IPS-18a (cell line): ENCODE measurements at regions not wholly inside any gene's neighbourhood (a gene's known extent, or its start where the extent isn't known, plus 50 kb on each side); places are given as distances from the start of the nearest gene placed in this dataset.
"Not testable (repeated sequence)": the region's sequence is repeated elsewhere in the genome, so short reads cannot be mapped to it uniquely, and the experiment has no call there.

Experiments
- H3K27ac ChIP-seq: one replicate; pipeline ENCODE4 v1.5.1; 2013; ENCODE audit warnings: low read length
- H3K27me3 ChIP-seq: one replicate; pipeline ENCODE4 v1.6.1; 2013; ENCODE audit warnings: mild to moderate bottlenecking, low read length; ENCODE audit not compliant: control insufficient read depth, insufficient read depth
- H3K36me3 ChIP-seq: one replicate; pipeline ENCODE4 v1.6.1; 2013; ENCODE audit warnings: low read depth, low read length; ENCODE audit not compliant: control insufficient read depth
- H3K4me1 ChIP-seq: one replicate; pipeline ENCODE4 v1.6.1; 2013; ENCODE audit warnings: low read depth, low read length; ENCODE audit not compliant: control insufficient read depth
- H3K4me3 ChIP-seq: one replicate; pipeline ENCODE4 v1.5.1; 2013; ENCODE audit warnings: low read length
- H3K9ac ChIP-seq: one replicate; pipeline ENCODE4 v1.6.1; 2013; ENCODE audit warnings: mild to moderate bottlenecking, low read length, moderate library complexity
- H3K9me3 ChIP-seq: one replicate; pipeline ENCODE4 v1.6.1; 2013; ENCODE audit warnings: low read depth, low read length; ENCODE audit not compliant: control insufficient read depth

GRCh38 chr1:38776466-38777065, 83.0 kb downstream of the RRAGC start:
- Histone ChIP-seq H3K9ac (no peak overlapping the region), H3K27me3 (no peaks in the 10 kb centered on the region), H3K36me3 (no peaks in the 10 kb centered on the region), H3K27ac (no peak overlapping the region), H3K9me3 (no peaks in the 10 kb centered on the region), H3K4me3 (no peak overlapping the region), H3K4me1 (no peaks in the 10 kb centered on the region)

DNA sequence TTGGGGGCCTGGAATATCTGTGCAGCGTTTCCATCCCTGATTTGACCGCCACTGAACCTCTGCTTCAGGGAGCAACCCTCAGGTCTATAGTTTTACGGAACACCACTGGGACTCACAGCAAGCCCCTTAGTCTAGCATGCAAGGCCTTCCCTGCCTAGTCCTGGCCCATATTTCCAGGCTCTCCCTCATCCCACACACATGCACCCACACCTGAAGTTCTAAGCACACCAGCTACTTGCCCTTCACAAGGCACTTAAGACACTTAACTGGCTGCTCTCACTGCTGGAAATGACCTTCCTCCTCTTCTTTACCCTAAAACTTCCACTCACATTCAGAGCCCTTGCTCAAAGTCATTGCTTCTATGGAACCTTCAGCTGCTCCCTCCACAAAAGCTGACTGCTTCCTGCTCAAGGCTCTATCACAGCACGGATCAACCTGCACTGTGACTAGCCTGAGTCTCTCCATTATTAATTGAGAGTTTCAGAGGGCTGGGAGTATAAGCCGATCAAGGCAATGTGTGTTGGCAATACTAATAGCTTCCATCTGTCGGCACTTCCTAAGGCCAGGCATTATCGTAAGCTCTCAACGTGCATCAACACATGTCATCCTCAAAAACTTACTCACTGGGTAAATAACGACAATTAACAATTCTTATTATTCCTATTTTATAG, 84.3 kb downstream of the RRAGC start:
- Histone ChIP-seq H3K4me1 (no peaks in the 10 kb centered on the region), H3K9me3 (no peaks in the 10 kb centered on the region), H3K27me3 (no peaks in the 10 kb centered on the region), H3K9ac (no peak overlapping the region), H3K4me3 (no peak overlapping the region), H3K27ac (no peak overlapping the region), H3K36me3 (no peaks in the 10 kb centered on the region)

- Histone ChIP-seq H3K27me3 (no peaks in the 10 kb centered on the region), H3K4me1 (no peaks in the 10 kb centered on the region), H3K36me3 (no peaks in the 10 kb centered on the region), H3K27ac (no peak overlapping the region), H3K9ac (no peak overlapping the region), H3K4me3 (no peak overlapping the region), H3K9me3 (no peaks in the 10 kb centered on the region)
Measured at GRCh38 chr1:38773483-38773882, 86.1 kb downstream of the RRAGC start.

DNA sequence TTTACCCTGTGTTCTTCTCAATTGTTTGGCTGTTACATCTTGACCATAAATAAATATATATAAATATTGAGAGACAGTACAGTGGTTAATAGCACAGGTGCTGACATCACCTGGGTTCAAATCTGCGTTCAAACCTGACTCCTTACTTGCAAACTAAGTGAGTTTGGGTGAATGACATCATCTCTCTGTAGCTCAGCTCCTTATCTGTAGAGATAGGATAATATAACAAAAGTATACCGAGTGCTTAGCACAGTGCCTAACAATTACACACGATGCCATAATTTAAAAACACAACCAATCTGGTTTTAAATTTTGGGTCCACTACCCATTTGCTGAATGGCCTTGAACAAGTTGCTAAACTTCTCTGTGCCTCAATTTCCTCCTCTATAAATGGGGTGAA, 86.6 kb downstream of the RRAGC start:
- no peak overlapping the region for H3K27ac ChIP-seq
- H3K4me1 ChIP-seq, result no peaks in the 10 kb centered on the region
- H3K9ac ChIP-seq, result no peak overlapping the region
- no peaks in the 10 kb centered on the region for H3K36me3 ChIP-seq
- no peaks in the 10 kb centered on the region for H3K9me3 ChIP-seq
- H3K4me3 ChIP-seq, result no peak overlapping the region
- no peaks in the 10 kb centered on the region for H3K27me3 ChIP-seq

DNA sequence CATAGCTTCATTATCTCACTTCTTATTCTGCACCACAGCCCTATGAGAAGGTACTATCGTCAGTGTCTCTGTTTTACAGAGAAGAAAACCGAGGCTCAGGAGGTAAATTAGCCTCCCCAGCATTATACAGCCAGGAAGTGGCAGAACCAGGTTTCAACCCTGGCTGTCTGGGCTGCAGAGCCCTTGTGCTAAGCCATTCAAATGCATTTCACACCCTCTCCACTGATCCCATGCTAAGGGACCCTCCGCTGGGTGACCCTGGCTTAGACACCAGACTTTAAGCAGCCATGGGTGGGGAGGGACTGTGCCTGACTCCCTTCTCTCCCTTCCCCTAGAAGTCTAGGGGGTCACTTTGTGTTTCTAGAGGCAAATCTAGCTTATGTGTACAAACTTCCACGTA, 87.5 kb downstream of the RRAGC start:
- Histone ChIP-seq H3K9ac (no peak overlapping the region), H3K27ac (no peak overlapping the region), H3K9me3 (no peaks in the 10 kb centered on the region), H3K4me1 (no peaks in the 10 kb centered on the region), H3K27me3 (no peaks in the 10 kb centered on the region), H3K36me3 (no peaks in the 10 kb centered on the region), H3K4me3 (no peak overlapping the region)

DNA sequence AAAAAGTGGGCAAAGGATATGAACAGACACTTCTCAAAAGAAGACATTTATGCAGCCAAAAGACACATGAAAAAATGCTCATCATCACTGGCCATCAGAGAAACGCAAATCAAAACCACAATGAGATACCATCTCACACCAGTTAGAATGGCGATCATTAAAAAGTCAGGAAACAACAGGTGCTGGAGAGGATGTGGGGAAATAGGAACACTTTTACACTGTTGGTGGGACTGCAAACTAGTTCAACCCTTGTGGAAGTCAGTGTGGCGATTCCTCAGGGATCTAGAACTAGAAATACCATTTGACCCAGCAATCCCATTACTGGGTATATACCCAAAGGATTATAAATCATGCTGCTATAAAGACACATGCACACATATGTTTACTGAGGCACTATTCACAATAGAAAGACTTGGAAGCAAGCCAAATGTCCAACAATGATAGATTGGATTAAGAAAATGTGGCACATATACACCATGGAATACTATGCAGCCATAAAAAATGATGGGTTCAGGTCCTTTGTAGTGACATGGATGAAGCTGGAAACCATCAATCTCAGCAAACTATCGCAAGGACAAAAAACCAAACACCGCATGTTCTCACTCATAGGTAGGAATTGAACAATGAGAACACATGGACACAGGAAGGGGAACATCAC, 88.9 kb downstream of the RRAGC start:
- not testable (repeated sequence) for H3K36me3 ChIP-seq, H3K27me3 ChIP-seq, H3K27ac ChIP-seq, H3K9me3 ChIP-seq, H3K4me1 ChIP-seq, H3K4me3 ChIP-seq, H3K9ac ChIP-seq

DNA sequence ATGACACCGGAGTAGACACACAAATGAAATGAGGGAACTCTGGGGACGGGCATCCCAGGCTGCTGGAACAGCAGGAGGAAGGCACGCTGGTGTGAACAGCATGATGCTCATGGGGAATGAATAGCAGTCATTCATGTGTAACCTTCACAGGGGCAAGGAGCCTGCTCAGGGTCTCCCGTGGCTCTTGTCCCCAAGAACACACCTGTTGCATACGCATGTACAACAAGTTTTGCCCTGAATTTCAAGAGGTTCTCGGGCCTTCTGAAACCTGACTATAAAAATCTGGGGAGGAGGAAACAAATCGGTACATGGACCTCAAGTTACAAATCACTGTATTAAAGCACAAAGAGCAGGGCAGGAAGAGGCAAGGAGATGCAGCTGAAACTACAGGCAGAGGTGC, 93.4 kb downstream of the RRAGC start:
- no peaks in the 10 kb centered on the region for H3K36me3 ChIP-seq
- no peak overlapping the region for H3K27ac ChIP-seq
- H3K4me3 ChIP-seq, result no peak overlapping the region
- no peak overlapping the region for H3K9ac ChIP-seq
- H3K27me3 ChIP-seq, result no peaks in the 10 kb centered on the region
- no peaks in the 10 kb centered on the region for H3K4me1 ChIP-seq
- no peaks in the 10 kb centered on the region for H3K9me3 ChIP-seq

DNA sequence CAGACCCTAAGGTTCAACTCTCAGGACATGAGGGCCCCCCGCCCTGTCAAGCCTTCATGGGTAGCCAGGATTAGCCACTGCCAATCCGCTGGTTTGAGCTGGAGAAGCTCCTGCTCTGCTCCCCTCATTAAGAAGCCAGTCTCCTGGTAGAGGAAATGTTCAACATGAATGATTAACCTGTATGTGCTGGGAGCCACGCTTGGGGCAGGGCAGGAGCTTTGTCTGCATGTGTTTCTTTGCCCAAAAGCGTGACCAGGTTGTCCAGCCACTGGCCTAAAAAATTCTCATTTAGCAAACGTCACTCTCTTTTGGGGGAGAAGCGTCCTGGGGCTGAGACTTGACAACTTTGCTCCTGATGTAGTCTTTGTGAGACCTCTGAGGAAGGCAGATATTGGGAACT, 96.5 kb downstream of the RRAGC start:
- H3K36me3 ChIP-seq, result no peaks in the 10 kb centered on the region

GRCh38 chr1:38760562-38760961, 99.0 kb downstream of the RRAGC start:
- Histone ChIP-seq H3K27ac (no peak overlapping the region), H3K27me3 (no peaks in the 10 kb centered on the region), H3K9ac (no peak overlapping the region), H3K4me1 (no peaks in the 10 kb centered on the region), H3K4me3 (no peak overlapping the region), H3K36me3 (no peaks in the 10 kb centered on the region), H3K9me3 (no peaks in the 10 kb centered on the region)

More for the DNA sequence above, 96.5 kb downstream of the RRAGC start:
- no peaks in the 10 kb centered on the region for H3K27me3 ChIP-seq
- H3K9me3 ChIP-seq, result no peaks in the 10 kb centered on the region
- H3K4me3 ChIP-seq, result no peak overlapping the region
- no peak overlapping the region for H3K9ac ChIP-seq
- no peaks in the 10 kb centered on the region for H3K4me1 ChIP-seq
- no peak overlapping the region for H3K27ac ChIP-seq

GRCh38 chr1:38758820-38759219, 100.8 kb downstream of the RRAGC start:
- H3K4me1 ChIP-seq, result no peaks in the 10 kb centered on the region
- no peak overlapping the region for H3K4me3 ChIP-seq
- H3K9me3 ChIP-seq, result no peaks in the 10 kb centered on the region
- no peaks in the 10 kb centered on the region for H3K36me3 ChIP-seq
- no peak overlapping the region for H3K9ac ChIP-seq
- no peaks in the 10 kb centered on the region for H3K27me3 ChIP-seq
- no peak overlapping the region for H3K27ac ChIP-seq

DNA sequence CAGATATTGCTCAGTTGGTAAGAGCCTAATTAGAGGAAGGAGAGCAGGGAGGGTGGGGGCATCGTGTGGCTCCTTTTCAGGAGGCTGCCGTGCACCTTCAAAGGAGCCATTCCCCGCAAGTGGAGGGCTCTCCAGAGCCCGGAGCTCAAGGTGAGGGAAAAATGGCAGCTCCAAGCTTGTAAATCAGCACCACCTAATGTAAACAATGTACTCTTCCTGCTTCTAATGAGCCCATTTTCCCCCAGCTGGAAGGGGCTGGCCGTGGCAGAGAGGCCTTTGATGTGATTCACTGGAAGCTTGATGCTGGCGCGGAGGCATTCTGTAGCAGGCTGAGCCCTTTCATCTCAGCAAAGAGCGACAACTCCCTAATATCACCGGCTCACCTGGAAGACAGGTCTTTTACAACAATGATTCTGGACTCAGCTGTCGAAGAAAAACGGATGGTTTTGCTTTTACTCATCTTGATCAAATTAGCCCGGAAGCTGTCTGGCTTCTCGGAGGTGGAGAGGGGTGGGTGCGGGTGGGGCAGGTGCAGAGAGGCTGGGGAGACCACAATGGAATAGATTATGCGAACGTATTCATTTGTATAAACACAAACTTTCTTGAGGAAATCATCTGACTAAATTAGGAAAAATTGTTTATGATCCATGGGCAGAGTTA, 112.5 kb downstream of the RRAGC start:
- Histone ChIP-seq H3K27ac (no peak overlapping the region), H3K27me3 (no peaks in the 10 kb centered on the region), H3K9me3 (no peaks in the 10 kb centered on the region), H3K36me3 (no peaks in the 10 kb centered on the region), H3K4me1 (peaks cover 6% of the 10 kb centered on the region), H3K4me3 (no peak overlapping the region), H3K9ac (no peak overlapping the region)
